ENCODE measurements at regions not wholly inside any gene's neighbourhood (a gene's known extent, or its start where the extent isn't known, plus 50 kb on each side); places are given as distances from the start of the nearest gene placed in this dataset.
"Not testable (repeated sequence)": the region's sequence is repeated elsewhere in the genome, so short reads cannot be mapped to it uniquely, and the experiment has no call there.

DNA sequence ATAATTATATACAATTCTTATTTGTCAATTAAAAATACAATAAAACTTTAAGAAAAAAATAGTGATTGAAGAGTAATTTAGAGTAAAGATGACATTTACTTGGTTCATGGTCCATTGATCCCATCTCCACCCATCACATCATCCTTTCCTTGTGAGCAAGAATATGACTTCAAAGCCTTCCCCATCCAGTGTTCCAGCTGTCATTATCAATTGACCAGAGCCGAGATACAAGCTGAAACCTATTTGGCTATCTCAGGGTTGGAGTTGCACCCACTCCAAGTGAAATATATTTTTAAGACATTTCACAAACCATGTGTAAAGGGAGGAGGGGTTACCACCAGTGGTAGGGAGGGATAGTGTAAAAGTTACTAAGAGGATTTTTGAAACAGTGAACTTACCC lies 428.9 kb upstream of the C1orf87 start:
- DNase-seq: no peak

DNA sequence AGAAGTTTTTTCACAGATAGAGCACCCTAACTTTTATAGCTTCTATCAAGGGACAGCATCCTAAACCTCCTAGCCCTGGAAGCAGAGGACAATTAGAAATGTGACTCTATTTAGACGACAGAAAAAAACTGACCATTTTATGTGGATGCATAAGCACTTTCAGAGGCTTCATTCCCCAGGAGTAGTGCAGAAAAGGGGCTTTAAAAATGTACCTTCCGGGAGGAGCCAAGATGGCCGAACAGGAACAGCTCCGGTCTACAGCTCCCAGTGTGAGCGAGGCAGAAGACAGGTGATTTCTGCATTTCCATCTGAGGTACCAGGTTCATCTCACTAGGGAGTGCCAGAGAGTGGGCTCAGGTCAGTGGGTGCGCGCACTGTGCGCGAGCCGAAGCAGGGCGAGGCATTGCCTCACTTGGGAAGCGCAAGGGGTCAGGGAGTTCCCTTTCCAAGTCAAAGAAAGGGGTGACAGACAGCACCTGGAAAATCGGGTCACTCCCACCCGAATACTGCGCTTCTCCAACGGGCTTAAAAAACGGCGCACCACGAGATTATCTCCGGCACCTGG lies 416.4 kb upstream of the C1orf87 start:
- not testable (repeated sequence) for DNase-seq

DNA sequence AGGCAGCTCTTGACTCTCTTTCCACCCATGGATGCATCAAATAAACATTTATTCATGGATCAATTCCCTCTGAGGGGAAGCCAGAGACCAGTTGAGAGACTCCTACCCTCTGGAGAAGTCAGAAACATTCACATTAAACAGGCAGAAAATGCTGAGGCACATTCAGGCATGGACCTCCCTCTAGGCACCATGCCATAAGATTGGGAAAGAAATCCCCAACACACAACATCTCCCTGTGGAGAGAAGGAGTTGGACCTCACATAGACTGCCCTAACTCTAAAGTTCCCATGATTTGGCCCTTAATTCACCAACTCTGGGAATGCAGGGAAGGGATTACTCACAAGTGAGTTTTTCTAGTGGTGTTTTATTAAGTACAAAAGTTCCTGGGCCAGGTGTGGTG lies 415.3 kb upstream of the C1orf87 start:
- DNase-seq: no peak

DNA sequence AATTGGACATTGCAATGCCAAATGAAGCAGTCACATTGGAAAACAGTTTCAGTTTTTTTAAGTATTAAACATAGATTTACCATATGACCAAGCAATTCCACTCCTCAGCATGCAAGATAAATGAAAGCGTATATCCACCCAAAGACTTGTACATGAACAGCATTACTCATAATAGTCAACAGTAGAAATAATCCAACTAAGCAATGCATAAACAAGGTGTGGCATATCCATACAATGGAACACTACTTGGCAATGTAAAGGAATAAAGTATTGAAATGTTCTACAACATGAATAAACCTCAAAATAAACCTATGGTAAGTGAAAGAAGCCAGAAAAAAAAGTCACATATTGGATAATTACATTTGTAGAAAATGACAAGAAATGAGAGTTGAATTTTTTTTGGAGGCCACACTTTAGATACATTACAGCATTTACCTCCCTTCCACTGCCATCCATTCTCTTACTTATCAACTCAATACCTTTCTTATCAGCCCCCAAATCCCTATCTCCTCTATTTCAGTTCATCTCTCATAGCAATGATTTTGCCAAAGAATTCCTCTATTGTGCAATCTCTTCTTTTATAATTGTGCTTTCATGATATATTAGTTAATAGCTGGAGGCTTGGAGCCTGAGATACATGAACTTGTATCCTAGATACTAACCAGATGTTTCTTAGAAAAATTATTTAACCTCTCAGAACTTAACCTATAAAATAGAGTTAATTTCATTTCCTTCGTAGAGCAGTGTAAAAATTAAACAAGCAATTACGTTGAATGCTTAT lies 414.2 kb upstream of the C1orf87 start:
- DNase-seq: no peak

DNA sequence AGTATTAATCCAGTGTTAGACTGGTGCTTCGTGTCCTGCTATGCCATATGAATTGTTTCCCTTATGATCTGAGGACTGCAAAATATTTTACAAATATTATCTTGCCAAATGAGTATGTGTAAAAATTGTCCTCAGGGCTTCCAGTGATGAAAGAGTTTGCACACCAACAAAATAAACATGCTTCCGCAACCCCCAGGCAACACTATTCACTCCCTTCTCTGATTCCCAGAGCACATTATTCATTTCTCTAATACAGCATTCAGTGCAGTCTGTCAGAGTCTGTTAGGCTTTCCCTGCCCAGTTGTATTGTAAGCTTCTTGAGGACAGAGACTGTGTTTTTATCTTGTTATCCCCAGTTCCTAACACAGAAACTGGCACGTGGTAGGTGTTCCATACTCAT lies 409.9 kb upstream of the C1orf87 start:
- no peak for DNase-seq

DNA sequence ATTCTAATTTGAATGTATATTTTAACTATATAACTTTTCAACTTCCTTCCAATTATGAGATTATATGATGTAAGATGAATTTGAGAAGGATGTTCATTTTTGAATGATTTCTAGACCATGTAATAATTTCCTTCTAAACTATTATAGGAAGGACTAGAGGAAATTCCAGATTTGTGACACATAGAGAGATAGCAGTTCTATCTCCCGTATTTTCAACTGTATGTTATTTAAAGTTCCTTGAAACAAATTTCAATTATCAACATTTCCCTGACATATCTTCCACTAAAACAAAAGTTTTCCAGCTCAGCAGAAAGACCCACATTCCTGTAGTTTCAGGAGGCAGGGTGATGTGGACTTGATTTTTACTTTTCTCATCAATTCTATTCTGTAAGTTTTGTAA lies 396.7 kb upstream of the C1orf87 start:
- no peak for DNase-seq

DNA sequence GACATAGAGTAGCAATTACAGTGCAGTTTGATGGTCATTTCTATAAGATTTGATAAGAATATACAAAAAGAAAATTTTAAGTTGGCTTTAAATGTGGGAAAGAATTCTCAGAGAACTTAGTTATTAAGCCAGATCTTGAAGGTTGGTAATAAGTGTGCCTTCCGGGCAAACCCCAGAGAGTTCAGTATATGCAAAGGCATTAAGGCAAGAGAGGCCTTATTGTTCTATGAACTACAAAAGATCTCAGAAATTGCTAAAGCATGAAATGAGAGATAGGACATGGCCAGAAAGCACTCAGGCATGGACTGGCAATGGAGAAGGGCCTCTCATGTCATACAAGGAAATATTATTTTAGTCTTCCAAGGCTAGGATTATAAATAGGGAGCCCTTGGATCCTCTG lies 390.2 kb upstream of the C1orf87 start:
- no peak for DNase-seq

DNA sequence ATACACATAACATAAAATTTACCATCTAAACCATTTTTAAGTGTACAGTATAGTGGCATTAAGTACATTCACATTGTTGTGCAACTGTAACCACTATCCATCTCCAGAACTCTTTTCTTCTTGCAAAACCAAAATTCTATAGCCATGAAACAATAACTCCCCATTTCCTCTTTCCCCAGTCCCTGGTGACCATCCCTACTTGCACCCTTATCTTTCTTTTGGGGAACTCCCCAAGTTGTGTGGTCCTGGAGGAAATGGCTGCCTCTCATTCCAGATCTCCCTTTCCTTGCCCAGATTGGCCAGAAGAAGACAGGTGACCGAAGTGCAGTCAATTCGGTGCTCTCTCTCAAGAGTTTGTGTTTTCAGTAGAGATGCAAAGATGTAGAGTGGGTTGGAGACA lies 389.6 kb upstream of the C1orf87 start:
- DNase-seq: no peak

DNA sequence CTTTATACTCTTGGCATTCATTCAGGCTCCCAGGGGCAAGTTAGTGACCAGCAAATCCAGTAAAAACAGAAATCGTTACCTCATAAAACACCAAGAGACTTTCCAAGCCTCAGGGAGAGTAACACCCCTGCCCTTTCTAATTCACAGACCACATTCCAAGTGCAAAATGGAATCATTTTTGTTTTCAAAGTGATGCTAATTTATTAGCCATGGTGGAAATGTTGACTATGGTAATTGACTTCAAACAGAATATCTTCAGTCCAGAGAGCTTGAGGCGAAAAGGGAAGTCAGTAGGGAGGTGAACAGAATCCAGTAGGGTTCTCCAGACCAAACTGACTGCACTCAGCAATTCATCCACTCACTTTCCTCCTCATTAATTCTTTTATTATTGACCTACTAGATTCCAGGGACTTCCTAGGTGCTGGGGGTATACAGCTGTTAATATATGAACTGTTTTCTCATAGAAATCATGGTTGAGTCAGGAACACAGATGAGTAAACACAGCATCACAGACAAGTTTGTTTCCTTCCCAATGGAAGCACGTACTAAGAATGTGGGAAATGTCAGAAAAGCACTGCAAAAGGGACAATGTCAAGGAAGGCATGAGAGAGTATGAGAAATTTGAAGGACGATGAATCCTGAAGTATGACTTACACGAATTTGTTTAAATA lies 388.5 kb upstream of the C1orf87 start:
- no peak for DNase-seq

DNA sequence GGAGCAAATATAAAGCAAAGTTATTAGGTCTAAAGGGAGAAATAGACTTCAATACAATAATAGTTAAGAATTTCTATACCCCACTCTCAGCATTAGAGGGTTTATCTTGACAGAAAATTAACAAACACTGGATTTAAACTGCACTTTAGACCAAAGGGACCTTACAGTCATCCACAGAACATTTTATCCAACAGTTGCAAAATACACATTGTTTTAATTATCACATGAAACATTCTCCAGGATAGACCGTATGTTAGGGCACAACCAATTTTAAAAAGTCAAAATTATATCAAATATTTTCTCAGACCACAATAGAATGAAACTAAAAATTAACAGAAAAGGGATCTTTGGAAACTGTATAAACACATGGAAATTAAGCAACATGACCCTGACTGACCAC lies 384.5 kb upstream of the C1orf87 start:
- DNase-seq: no peak

DNA sequence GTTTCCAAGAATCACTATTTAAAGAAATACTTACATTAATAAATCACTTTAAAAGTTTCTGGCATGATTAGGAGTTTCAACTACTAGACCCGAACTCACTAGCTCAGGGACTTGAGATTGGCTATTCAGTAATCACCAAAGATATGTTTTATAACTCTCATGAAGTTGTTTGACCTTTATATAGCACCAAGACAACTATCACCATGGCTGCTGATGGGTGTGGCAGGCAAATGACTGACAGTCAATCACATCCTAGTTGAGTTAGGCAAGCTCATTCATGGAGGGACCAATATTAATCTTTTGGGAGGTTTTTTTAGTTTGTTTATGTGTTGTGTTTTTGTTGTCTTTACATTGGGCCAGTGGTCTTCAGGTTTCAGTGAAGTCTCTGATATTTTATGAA lies 376.3 kb upstream of the C1orf87 start:
- DNase-seq: no peak

DNA sequence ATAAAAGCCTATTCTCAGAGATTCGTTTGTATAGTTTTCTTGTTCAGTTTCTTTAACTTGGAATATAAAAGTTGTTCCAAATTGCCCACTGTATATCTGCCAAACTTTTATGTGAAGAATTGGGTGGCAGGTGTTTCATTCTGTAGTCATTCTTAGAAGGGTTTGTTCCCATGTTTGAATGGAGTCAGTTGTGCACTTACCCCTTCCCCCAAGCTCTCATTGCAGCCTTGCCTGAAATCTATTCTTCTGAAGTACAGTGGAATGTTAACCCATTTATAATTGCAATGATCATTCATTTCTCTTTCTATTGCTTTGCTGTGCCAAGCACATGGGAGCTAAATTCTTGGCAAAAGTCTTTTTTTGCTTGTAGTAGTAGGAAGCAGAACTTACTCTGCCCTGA lies 375.3 kb upstream of the C1orf87 start:
- DNase-seq: no peak

DNA sequence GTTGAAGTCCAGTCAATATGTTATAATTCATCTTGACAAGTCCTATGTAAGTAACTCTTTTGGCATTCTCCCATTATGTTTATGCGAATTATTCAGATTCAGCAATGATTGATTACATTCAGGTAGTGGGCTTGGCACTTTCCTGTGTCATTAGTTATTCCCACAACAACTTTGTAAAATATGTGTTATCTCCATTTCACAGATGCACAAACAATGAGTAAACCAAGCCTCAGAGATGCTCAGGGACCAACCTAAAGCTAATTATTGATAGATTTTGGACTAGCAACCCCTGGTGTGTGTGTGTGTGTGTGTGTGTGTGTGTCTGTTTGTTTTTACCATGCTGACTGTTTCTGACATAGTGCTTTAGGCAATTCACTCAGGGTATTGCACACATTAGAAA lies 371.1 kb upstream of the C1orf87 start:
- DNase-seq: no peak

DNA sequence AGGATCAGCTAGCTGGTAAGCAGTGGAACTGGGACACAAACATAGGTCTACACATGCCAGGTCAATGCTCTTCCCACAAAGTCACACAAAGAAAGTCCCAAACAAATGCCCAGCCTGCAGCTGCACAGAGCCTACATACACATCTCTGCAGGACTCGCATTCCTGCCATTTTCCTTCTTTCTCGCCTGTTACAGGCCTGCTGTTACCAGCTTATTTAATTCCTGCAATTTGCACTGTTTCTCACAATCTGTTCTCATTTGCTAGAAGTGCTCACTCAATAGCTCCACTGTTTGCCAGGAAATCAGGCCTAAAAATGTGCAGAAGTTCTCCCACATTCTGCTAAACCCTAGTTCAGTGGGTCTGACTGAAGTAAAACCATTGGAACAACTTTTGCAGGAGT lies 362.6 kb upstream of the C1orf87 start:
- no peak for DNase-seq

DNA sequence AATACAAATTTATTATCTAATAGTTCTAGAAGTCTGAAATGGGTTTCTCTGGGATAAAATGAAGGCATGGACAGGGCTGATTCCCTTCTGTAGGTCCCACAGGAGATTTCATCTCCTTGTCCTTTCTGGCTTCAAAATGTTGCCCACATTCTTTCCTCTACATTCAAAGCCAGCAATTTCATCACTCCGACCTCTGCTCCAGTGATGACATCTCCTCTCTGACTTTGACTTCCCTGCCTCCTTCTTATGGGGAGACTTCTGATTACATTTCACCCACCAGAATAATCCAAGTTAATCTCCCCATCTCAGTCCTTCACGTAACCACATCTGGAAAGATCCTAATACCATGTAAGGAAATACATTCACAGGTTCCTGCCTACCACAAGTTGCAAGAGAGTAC lies 358.0 kb upstream of the C1orf87 start:
- no peak for DNase-seq

DNA sequence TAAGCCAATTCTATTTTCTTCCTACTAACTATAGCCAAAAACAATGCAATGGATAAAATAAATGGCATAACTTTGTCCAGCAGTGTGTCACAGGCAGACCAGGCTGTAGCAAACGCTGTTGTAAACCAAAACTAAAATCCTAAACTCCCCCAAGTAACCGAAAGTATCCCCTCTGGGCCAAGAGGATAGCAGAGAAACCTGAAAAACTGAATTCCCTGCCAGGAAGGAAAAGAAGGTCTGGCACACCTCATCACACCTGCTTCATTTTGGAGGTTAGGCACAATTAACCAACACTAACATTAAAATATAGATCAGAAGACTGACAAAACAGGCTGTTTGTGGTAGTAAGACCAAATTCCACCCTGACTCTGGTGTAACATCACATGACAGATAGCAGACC lies 356.8 kb upstream of the C1orf87 start:
- no peak for DNase-seq

DNA sequence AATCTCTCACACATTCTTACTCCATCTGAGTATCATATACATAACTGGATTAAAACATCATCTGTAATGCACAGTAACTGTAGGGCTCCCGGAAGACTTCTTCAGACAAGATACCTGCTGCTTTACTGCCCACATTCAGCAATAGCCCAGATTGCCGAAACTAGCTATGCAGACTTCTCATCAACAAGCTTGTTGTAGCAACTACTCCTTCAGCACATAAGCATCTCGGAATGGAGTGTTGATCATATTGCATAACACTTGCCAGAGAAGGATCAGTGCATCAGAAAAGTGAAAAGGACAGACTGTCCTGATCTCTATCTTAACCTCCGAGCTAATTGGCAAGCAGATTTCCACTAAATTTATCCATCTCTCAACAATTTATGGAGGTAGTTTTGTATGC lies 354.6 kb upstream of the C1orf87 start:
- no peak for DNase-seq

DNA sequence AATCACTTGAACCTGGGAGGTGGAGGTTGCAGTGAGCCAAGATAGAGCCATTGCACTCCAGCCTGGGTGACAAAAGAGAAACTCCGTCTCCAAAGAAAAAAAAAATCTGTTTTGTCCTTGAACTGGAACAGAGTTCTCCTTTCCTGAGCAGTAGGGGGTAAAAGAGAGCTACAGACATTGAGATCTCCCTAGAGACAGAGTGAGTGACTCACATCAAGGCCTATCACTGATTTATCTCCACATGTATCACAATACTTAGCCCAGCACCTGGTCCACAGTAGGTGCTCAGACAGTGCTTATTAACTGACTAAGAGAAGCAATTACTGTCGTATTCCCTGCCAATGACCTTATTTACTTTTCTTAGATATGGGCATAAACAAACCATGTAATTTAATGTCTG lies 354.1 kb upstream of the C1orf87 start:
- DNase-seq: no peak

DNA sequence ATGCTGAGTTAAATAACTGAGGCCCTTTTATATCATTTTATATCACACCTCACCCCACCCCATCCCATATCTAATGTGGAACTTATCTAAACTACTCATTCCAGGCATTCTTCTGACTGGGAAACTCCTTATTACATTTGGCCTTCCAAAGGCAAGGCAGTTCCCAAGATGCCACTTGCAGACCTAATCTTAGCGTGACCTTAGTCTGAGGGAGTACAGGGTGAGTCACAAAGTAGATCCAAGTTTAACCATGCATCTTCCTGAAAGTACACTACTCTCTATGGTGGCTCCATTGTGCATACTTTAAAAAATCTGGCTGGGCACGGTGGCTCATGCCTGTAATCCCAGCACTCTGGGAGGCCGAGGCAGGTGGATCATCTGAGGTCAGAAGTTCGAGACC lies 353.6 kb upstream of the C1orf87 start:
- no peak for DNase-seq

DNA sequence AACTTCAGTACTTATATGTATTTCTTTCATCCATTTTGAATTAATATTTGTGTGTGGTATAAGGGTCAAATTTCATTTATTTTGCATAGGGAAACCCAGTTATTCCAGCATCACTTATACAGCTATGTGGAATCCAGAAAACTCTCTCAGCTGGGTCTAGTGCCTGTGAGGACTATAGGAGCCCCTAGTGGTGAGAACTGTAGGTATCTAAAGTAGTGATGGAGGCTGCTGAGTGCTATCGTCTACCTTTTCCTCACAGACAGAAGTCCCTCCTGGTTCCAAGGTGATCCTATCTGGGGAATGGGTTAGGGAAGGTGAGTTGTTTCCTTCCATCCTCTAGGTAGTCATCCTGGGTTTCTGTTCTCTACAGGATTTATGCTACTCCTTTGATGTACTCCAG lies 352.0 kb upstream of the C1orf87 start:
- no peak for DNase-seq

DNA sequence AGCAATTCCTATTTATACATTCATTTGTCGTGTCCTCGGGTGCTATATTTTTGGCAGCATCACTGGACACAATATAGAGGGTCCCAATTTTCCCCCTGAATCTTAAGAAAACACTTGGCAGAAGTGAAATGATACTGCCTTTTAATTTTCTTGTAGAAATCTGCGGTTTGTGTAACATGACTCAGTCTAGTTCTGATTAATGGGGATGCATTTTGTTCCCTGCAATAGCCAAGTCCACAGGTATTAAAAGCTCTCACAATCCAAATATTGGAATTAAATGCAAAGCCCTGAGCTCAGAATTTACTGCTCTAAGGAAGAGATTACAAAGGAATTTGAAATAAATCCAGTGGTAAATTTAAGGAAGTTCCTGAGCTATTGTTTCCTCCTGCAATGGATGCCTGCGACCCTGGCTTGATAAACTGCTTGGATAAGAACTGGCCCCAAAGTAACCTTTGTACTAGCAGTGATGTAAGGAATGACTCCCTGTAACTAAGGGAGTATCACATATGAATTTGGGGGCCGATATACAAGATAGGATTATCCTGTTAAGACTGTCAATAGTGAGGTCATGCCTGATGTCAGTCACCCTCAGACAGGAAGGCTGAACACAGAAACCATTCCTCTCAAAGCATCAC lies 349.7 kb upstream of the C1orf87 start:
- DNase-seq: no peak

DNA sequence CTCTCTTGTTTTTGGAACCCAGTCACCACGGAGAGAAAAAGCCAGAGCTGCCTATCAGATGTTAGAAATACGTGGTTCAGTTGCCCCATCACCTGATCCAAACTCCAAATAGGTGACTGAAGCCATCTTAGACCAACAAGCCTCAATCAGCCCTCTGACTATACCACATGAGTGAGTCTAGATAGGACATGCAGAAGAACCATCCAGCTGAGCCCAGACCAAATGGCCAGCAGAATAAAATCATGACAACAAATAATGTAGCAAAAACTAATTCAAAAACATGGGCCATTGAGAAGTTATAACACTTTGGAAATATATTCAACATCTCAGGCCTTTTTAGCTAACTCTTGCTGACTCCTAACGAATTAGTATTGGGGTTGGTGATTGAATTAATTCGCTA lies 348.4 kb upstream of the C1orf87 start:
- DNase-seq: no peak

DNA sequence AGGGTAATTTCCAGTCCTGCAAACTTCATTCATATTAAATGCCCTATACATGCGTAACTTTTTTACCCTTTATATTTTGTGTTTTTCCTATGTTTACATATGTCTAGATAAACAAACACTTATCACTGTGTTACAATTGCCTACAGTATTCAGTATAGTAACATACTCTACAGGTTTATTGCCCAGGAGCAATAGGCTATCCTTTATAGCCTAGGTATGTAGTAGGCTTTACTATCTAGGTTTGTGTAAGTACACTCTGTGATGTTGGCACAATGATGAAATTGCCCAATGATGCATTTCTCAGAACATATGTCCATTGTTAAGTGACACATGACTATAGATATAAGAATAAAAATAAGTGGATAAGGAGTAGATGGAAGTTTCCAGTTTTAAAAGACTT lies 345.5 kb upstream of the C1orf87 start:
- no peak for DNase-seq

DNA sequence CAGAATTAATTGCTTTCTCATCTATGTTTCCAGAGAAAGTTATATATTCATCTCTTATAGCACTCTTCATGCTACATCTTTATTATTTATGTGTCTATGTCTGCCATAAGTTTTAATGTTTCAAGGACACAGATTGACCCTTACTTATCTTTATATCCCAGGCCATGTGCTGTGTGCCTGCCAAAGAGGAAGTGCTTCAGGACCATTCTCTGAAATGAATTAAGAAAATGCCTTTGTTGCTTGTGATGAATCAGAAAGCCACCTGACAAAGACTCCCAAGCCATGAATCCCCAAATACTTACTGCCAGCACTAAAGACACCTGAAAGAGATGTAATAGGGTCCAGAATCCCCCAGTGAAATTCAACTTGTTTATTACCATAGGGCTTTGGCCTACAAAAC lies 342.1 kb upstream of the C1orf87 start:
- DNase-seq: no peak

All from AML-193 (cell line).